ENCODE measurements at regions not wholly inside any gene's neighbourhood (a gene's known extent, or its start where the extent isn't known, plus 50 kb on each side); places are given as distances from the start of the nearest gene placed in this dataset.

- H4K91ac ChIP-seq (ENCODE audit: insufficient read depth, low read depth, low read length), result no peak overlapping the region
- H3K4me3 ChIP-seq (ENCODE audit: insufficient read depth, low read depth, low read length), result no peak overlapping the region
- H3K27ac ChIP-seq (ENCODE audit: insufficient read depth, low read length), result no peak overlapping the region
- H3K56ac ChIP-seq (ENCODE audit: extremely low read depth, insufficient read depth, low read length), result no peak overlapping the region
- POLR2A ChIA-PET (ENCODE audit: unreplicated experiment), result no interaction called here
- H3K4me2 ChIP-seq (ENCODE audit: low read depth, low read length), result no peak overlapping the region
- no TSS peak for BruUV-seq (replicated peaks)
- H2BK20ac ChIP-seq (ENCODE audit: low read depth, low read length), result no peak overlapping the region
- H3K18ac ChIP-seq (ENCODE audit: low read depth, low read length), result no peak overlapping the region
- H3K27me3 ChIP-seq (ENCODE audit: control insufficient read depth, insufficient read depth, low read length), result no peaks in the 10 kb centered on the region
- no peaks in the 10 kb centered on the region for H4K20me1 ChIP-seq (ENCODE audit: insufficient read depth, low read length)
- TF ChIP-seq MXI1 (IDR thresholded peaks at IDR 0.05; ENCODE audit: borderline replicate concordance, low read depth, low read length) (no peak), ELK1 (IDR thresholded peaks at IDR 0.05; ENCODE audit: borderline replicate concordance, low read depth, low read length) (no peak), FOS (IDR thresholded peaks at IDR 0.05; ENCODE audit: low read depth, low read length) (no peak), CTCF (conservative IDR thresholded peaks at IDR 0.05; ENCODE audit: low read depth, low read length) (no peak)
- intact Hi-C loops (cut with micrococcal nuclease) (no loop called here), in situ Hi-C loops (cut with MboI; ENCODE audit: low sequenced_read_pairs) (no loop called here), dilution Hi-C loops (cut with HindIII; ENCODE audit: low sequenced_read_pairs, unreplicated experiment) (no loop called here)
- no peak overlapping the region for H2AFZ ChIP-seq (replicated peaks; ENCODE audit: low read length, poor library complexity)
- no peak for ATAC-seq (ENCODE audit: low read depth)
- peaks cover 10% of the 10 kb centered on the region for H3K9me3 ChIP-seq (ENCODE audit: control insufficient read depth, insufficient read depth, low read length)
- H3K4ac ChIP-seq (ENCODE audit: low read depth, low read length), result no peak overlapping the region
- no peak overlapping the region for H2BK15ac ChIP-seq (ENCODE audit: low read depth, low read length)
- H3K14ac ChIP-seq (replicated peaks; ENCODE audit: low read depth, low read length), result 0 out of 2 replicates have a peak overlapping the region, but pooled peaks have one; percentile 21
- H2BK5ac ChIP-seq (ENCODE audit: low read depth, low read length, poor library complexity, severe bottlenecking), result no peak overlapping the region
- peaks cover 13% of the 10 kb centered on the region for H3K4me1 ChIP-seq (ENCODE audit: control insufficient read depth, insufficient read depth, low read length)
- no peak overlapping the region for H3K23ac ChIP-seq (ENCODE audit: low read depth, low read length)
- H4K5ac ChIP-seq (ENCODE audit: low read depth, low read length), result 0 out of 2 replicates have a peak overlapping the region, but pooled peaks have one; percentile 59
- no CpG with 5 or more reads among the region's 1 CpG for WGBS, 2 experiments (ENCODE audit: extremely low coverage in 2 of 2, insufficient read length in 1 of 2)
- H2AK5ac ChIP-seq (ENCODE audit: low read depth, low read length), result no peak overlapping the region
- no peak for DNase-seq
- no peak overlapping the region for H2AK9ac ChIP-seq (replicated peaks; ENCODE audit: low read depth, low read length, poor library complexity)
- CTCF ChIA-PET, result no interaction called here
- H4K8ac ChIP-seq (ENCODE audit: low read depth in 2 of 2, low read length in 2 of 2), result no peak overlapping the region
- peaks cover 4% of the 10 kb centered on the region for H3K9me1 ChIP-seq (ENCODE audit: insufficient read depth, low read length)
- H2BK120ac ChIP-seq (ENCODE audit: low read depth, low read length), result no peak overlapping the region
- no peaks in the 10 kb centered on the region for H3K79me1 ChIP-seq (ENCODE audit: low read depth in 1 of 2, low read length in 2 of 2)
- no peaks in the 10 kb centered on the region for H3K36me3 ChIP-seq (ENCODE audit: control insufficient read depth, insufficient read depth, low read length)
- no peak overlapping the region for H3K9ac ChIP-seq (ENCODE audit: low read depth, low read length)
These were observed 369.5 kb downstream of the KCNRG start for GRCh38 chr13:50384724-50385123.
